ENCODE measurements at regions not wholly inside any gene's neighbourhood (a gene's known extent, or its start where the extent isn't known, plus 50 kb on each side); places are given as distances from the start of the nearest gene placed in this dataset.
A peak's percentile ranks its signal among the peaks of the same experiment; 100 is the strongest.

DNA sequence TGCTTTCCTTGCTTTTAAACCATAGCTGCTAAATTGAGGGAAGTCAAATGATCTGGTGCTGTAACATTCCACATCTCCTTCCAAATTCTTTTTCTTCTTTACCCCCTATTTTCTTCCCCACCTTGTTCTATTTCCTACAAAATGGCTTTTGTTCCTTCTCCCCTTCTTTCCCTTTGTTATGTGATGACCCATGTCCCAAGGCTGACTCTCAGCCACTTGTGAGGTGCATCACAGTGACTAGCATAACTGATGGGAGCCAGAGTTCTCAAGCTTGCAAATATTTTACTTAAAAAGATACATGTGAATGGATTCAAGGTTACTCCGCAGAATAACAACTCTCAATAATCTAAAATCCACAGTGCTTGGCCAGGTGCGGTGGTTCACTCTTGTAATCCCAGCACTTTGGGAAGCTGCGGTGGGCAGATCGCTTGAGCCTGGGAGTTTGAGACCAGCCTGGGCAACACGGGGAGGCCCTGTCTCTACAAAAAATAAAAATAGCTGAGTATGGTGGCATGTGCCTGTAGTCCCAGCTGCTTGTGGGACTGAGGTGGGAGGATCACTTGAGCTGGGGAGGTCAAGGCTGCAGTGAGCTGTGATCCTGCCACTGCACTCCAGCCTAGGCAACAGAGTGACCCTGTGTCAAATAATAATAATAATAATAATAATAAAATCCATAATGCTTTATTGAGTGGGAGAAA, 100.1 kb upstream of the CERS6 start:
- TF ChIP-seq EZH2phosphoT487 (IDR thresholded peaks at IDR 0.05; ENCODE audit: insufficient read depth, low read depth), result no peak
- no peak for TF ChIP-seq EZH2 (IDR thresholded peaks at IDR 0.05; ENCODE audit: insufficient read depth, poor library complexity, severe bottlenecking)
- Histone ChIP-seq H3K27ac (no peak overlapping the region), H3K9me3 (ENCODE audit: low read depth) (no peaks in the 10 kb centered on the region), H2AFZ (no peak overlapping the region), H3K36me3 (ENCODE audit: low read depth) (no peaks in the 10 kb centered on the region), H3K4me2 (ENCODE audit: unreplicated experiment) (no peak overlapping the region), H3K79me2 (ENCODE audit: insufficient read depth) (no peaks in the 10 kb centered on the region), H3K9me2 (ENCODE audit: insufficient read depth) (no peaks in the 10 kb centered on the region), H4K20me1 (ENCODE audit: insufficient read depth) (no peaks in the 10 kb centered on the region), H3K4me3 (no peak overlapping the region), H3K4me1 (ENCODE audit: insufficient read depth) (no peaks in the 10 kb centered on the region), H3K9ac (no peak overlapping the region), H3K27me3 (replicated peaks; ENCODE audit: insufficient read depth) (no peaks in the 10 kb centered on the region), H3F3A (ENCODE audit: insufficient read depth) (no peaks in the 10 kb centered on the region)
- in situ Hi-C loops (cut with MboI), result no loop called here
- no peak for DNase-seq
- 59 to 72% methylated on average over 5 of the region's 5 CpGs for WGBS, 2 experiments (ENCODE audit: low coverage in 1 of 2, low lambda C conversion rate in 2 of 2, missing lambda C conversion rate in 2 of 2)

DNA sequence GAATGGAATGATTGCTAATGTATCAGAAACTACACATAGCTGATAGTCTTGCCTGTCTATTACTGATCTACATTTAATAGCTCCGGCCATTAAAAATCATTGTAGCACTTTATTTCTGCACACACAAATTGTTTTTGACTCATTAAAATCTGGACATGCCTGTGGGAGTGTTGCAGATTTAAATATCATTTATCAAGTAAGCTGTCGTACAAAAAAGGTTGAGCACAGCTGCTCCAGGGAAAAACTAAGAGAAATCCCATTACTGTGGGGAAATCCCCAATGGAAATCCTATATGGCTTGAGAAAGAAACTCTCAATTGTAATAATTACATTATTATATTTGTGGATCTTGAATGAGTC, 99.6 kb upstream of the CERS6 start:
- H3K9me3 ChIP-seq (ENCODE audit: low read depth), result no peaks in the 10 kb centered on the region
- TF ChIP-seq EZH2 (IDR thresholded peaks at IDR 0.05; ENCODE audit: insufficient read depth, poor library complexity, severe bottlenecking), result no peak
- TF ChIP-seq EZH2phosphoT487 (IDR thresholded peaks at IDR 0.05; ENCODE audit: insufficient read depth, low read depth), result no peak
- H3K79me2 ChIP-seq (ENCODE audit: insufficient read depth), result no peaks in the 10 kb centered on the region
- H3K9ac ChIP-seq, result no peak overlapping the region
- no peak overlapping the region for H3K27ac ChIP-seq
- no peak overlapping the region for H3K4me2 ChIP-seq (ENCODE audit: unreplicated experiment)
- in situ Hi-C loops (cut with MboI), result no loop called here
- no peaks in the 10 kb centered on the region for H3K36me3 ChIP-seq (ENCODE audit: low read depth)
- H4K20me1 ChIP-seq (ENCODE audit: insufficient read depth), result no peaks in the 10 kb centered on the region
- DNase-seq, result no peak
- H3K4me1 ChIP-seq (ENCODE audit: insufficient read depth), result no peaks in the 10 kb centered on the region
- H3K9me2 ChIP-seq (ENCODE audit: insufficient read depth), result no peaks in the 10 kb centered on the region
- no peak overlapping the region for H2AFZ ChIP-seq
- H3F3A ChIP-seq (ENCODE audit: insufficient read depth), result no peaks in the 10 kb centered on the region
- H3K27me3 ChIP-seq (replicated peaks; ENCODE audit: insufficient read depth), result no peaks in the 10 kb centered on the region
- 77 to 84% methylated on average over 2 of the region's 2 CpGs for WGBS, 2 experiments (ENCODE audit: low coverage in 1 of 2, low lambda C conversion rate in 2 of 2, missing lambda C conversion rate in 2 of 2)
- no peak overlapping the region for H3K4me3 ChIP-seq

DNA sequence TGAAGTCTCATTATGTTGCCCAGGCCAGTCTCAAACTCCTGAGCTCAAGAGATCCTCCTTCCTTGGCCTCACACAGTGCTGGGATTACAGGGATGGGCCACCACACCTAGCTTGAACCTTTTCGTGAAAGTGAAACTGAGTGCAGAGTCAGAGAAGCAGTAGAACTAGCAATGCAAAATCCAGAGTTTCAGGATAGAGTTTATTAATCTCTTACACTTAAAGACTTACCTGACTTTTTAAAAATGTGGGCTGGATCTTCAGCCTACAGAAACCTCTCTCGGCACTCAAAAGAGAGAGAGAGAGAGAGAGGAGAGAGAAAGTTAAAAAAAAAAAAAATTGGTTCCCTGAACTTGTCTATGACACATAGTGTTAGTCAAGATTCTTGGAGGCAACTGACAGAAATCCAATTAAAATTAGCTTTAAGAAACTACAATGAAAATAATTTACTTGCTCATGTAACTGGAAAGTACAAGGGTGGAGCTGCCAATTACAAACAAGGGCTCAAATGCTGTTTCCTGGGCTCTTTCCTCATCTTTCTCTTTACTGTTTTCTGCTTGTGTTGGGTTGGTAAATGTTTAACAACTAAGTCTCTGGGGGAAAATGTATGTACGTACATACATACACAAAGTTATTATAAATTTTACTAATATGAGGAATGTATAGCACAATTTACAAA, 98.1 kb upstream of the CERS6 start:
- H2AFZ ChIP-seq, result peak overlapping the region; percentile 47
- TF ChIP-seq EZH2phosphoT487 (IDR thresholded peaks at IDR 0.05; ENCODE audit: insufficient read depth, low read depth) (no peak), EZH2 (IDR thresholded peaks at IDR 0.05; ENCODE audit: insufficient read depth, poor library complexity, severe bottlenecking) (no peak)
- in situ Hi-C loops (cut with MboI), result no loop called here

DNA sequence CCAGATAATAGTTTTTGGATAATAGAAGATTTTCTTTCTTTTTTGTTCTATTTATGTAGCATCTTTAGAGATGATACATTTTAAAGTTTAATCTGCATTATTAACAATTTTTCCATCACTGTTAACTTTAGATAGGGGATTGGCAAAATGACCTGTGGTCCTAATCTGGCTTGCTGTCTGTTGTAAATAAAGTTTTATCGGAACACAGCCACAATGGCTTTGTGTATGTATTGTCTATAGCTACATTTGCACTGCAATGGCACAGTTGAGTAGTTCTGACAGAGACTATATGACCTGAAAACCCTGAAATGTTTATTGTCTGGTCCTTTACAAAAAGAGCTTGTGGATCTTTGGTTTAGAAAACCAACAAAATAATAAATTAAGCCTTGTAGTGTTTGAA, 97.0 kb upstream of the CERS6 start:
- no peaks in the 10 kb centered on the region for H3K9me2 ChIP-seq (ENCODE audit: insufficient read depth)
- no peaks in the 10 kb centered on the region for H3K79me2 ChIP-seq (ENCODE audit: insufficient read depth)
- no peak overlapping the region for H3K9ac ChIP-seq
- H3F3A ChIP-seq (ENCODE audit: insufficient read depth), result no peaks in the 10 kb centered on the region
- H3K4me1 ChIP-seq (ENCODE audit: insufficient read depth), result no peaks in the 10 kb centered on the region
- H3K27ac ChIP-seq, result no peak overlapping the region
- no peak overlapping the region for H3K4me2 ChIP-seq (ENCODE audit: unreplicated experiment)
- H2AFZ ChIP-seq, result no peak overlapping the region
- in situ Hi-C loops (cut with MboI), result no loop called here
- TF ChIP-seq EZH2phosphoT487 (IDR thresholded peaks at IDR 0.05; ENCODE audit: insufficient read depth, low read depth) (no peak), EZH2 (IDR thresholded peaks at IDR 0.05; ENCODE audit: insufficient read depth, poor library complexity, severe bottlenecking) (no peak)
- H3K9me3 ChIP-seq (ENCODE audit: low read depth), result no peaks in the 10 kb centered on the region
- no peaks in the 10 kb centered on the region for H3K27me3 ChIP-seq (replicated peaks; ENCODE audit: insufficient read depth)
- DNase-seq, result no peak
- H3K36me3 ChIP-seq (ENCODE audit: low read depth), result no peaks in the 10 kb centered on the region
- 94% methylated on average over 1 of the region's 1 CpG for WGBS, 2 experiments (ENCODE audit: low coverage in 1 of 2, low lambda C conversion rate in 2 of 2, missing lambda C conversion rate in 2 of 2)
- no peak overlapping the region for H3K4me3 ChIP-seq
- no peaks in the 10 kb centered on the region for H4K20me1 ChIP-seq (ENCODE audit: insufficient read depth)

More for the DNA sequence above, 98.1 kb upstream of the CERS6 start:
- Histone ChIP-seq H3K4me2 (ENCODE audit: unreplicated experiment) (no peak overlapping the region), H3K79me2 (ENCODE audit: insufficient read depth) (no peaks in the 10 kb centered on the region), H4K20me1 (ENCODE audit: insufficient read depth) (no peaks in the 10 kb centered on the region), H3K27ac (no peak overlapping the region), H3K36me3 (ENCODE audit: low read depth) (no peaks in the 10 kb centered on the region), H3K4me3 (no peak overlapping the region), H3K9me2 (ENCODE audit: insufficient read depth) (no peaks in the 10 kb centered on the region), H3K9ac (no peak overlapping the region), H3F3A (ENCODE audit: insufficient read depth) (no peaks in the 10 kb centered on the region), H3K9me3 (ENCODE audit: low read depth) (no peaks in the 10 kb centered on the region), H3K27me3 (replicated peaks; ENCODE audit: insufficient read depth) (no peaks in the 10 kb centered on the region), H3K4me1 (ENCODE audit: insufficient read depth) (no peaks in the 10 kb centered on the region)
- 45 to 50% methylated on average over 3 of the region's 3 CpGs for WGBS, 2 experiments (ENCODE audit: low coverage in 1 of 2, low lambda C conversion rate in 2 of 2, missing lambda C conversion rate in 2 of 2)
- DNase-seq, result peak; percentile 18
